ENCODE measurements at regions not wholly inside any gene's neighbourhood (a gene's known extent, or its start where the extent isn't known, plus 50 kb on each side); places are given as distances from the start of the nearest gene placed in this dataset.
"Not testable (repeated sequence)": the region's sequence is repeated elsewhere in the genome, so short reads cannot be mapped to it uniquely, and the experiment has no call there.

DNA sequence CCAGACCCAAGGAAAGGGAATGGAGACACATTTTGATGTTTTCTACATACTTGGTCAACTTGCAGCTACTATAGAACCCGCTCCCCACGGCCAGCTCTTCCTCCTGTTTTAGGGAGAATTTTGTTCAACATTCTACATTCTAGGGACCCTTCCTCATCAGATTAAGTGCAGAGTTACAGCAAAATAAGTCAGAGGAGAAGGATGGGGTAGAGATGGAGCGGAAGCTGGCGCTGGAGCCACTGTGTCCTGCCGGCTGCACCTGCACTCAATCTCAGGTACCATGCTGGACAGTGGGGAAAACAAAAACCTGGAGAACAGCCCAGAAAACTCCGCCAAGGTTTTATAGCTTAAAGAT lies 79.4 kb upstream of the EN2 start:
- Histone ChIP-seq H3K27me3 (ENCODE audit: control insufficient read depth, insufficient read depth, low read length, poor library complexity, severe bottlenecking) (peaks cover 100% of the 10 kb centered on the region), H3K4me3 (ENCODE audit: insufficient read depth, low read depth, low read length) (no peak overlapping the region), H3K36me3 (ENCODE audit: control insufficient read depth, insufficient read depth, low read length) (no peaks in the 10 kb centered on the region), H3K27ac (ENCODE audit: insufficient read depth, low read depth, low read length, poor library complexity, severe bottlenecking) (no peak overlapping the region), H3K9me3 (ENCODE audit: control insufficient read depth, low read length) (no peaks in the 10 kb centered on the region), H3K4me1 (ENCODE audit: control insufficient read depth, insufficient read depth, low read length) (peaks cover 23% of the 10 kb centered on the region)
- WGBS, 2 experiments, result 13 to 20% methylated on average over 6 of the region's 6 CpGs

DNA sequence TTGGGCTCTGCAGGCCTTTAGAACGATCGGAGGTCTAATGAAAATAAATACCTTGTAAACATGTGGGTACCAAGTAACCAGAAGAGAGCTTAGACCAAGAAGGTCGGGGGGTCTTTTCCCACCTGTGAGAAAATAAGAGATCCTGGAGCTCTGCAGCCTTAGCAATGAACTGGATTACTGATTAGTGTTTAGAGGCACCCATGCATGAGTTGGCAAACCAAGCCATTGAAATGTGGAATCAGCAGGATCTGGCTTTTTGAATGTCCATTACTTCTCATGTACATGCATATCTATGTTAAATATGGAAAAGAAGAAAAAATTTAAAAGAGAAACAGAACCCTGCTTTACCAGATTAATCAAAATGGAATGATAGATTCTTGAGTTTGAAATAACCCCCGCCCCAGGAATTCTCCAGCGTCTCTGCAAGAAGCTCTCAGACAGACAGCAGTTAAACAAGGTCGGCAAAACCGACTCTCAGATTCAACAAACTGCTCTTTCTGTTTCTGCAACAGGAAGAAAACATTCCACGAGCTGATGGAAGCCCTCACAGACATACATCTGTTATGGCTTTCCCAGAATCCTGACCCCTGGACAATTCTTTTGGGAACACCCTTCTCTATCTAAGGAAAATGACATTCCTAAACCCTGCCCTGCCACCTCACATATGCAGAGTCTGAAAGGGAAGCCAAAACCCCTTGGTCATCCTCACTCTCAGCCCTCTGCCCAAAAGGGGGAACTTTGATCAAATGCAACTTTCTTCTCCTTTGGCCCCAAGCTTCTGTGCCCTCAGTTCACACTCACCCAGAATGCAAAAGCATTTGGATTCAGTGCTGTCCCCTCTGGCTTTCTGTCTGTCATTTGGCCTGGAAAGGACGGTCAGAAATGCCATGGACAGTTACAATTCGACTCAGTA lies 78.7 kb upstream of the EN2 start:
- Histone ChIP-seq H3K27ac (ENCODE audit: insufficient read depth, low read depth, low read length, poor library complexity, severe bottlenecking) (no peak overlapping the region), H3K4me3 (ENCODE audit: insufficient read depth, low read depth, low read length) (no peak overlapping the region), H3K9me3 (ENCODE audit: control insufficient read depth, low read length) (no peaks in the 10 kb centered on the region), H3K4me1 (ENCODE audit: control insufficient read depth, insufficient read depth, low read length) (peaks cover 23% of the 10 kb centered on the region), H3K27me3 (ENCODE audit: control insufficient read depth, insufficient read depth, low read length, poor library complexity, severe bottlenecking) (peaks cover 100% of the 10 kb centered on the region), H3K36me3 (ENCODE audit: control insufficient read depth, insufficient read depth, low read length) (no peaks in the 10 kb centered on the region)
- 18% methylated on average over 10 of the region's 10 CpGs for WGBS, 2 experiments

DNA sequence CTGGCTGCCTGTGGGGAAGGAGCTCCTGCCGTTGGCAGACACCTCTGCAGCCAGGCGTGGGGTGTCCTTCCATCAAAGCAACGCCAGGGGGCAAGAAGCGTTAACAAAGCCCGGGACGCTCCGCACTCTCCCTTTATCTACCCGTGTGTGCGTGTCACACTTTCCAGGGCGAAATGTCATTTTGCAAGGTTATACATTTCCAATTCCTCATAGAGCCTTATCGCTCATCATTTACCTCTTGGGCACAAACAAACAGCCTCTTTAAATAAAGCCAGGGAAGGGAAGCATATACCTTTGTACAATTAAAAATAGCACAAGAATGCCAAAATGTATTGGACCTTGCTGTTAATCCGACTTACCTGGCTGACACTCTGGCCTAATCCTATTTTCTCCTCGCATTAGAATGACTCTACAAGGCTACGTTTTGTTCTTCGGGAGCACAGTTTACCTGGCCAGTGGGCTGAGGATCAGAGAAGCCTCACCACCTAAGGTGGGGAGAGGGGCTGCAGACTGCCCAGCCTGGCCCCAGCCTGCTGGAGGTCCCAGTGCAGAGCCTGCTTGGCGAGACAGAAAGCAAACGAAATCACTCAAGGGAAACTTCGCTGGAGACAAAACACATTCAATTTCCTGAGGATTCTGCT lies 77.6 kb upstream of the EN2 start:
- peaks cover 23% of the 10 kb centered on the region for H3K4me1 ChIP-seq (ENCODE audit: control insufficient read depth, insufficient read depth, low read length)
- WGBS, 2 experiments, result 5% methylated on average over 18 of the region's 18 CpGs
- H3K27me3 ChIP-seq (ENCODE audit: control insufficient read depth, insufficient read depth, low read length, poor library complexity, severe bottlenecking), result peaks cover 100% of the 10 kb centered on the region
- H3K9me3 ChIP-seq (ENCODE audit: control insufficient read depth, low read length), result no peaks in the 10 kb centered on the region
- no peak overlapping the region for H3K4me3 ChIP-seq (ENCODE audit: insufficient read depth, low read depth, low read length)
- H3K27ac ChIP-seq (ENCODE audit: insufficient read depth, low read depth, low read length, poor library complexity, severe bottlenecking), result no peak overlapping the region
- no peaks in the 10 kb centered on the region for H3K36me3 ChIP-seq (ENCODE audit: control insufficient read depth, insufficient read depth, low read length)

DNA sequence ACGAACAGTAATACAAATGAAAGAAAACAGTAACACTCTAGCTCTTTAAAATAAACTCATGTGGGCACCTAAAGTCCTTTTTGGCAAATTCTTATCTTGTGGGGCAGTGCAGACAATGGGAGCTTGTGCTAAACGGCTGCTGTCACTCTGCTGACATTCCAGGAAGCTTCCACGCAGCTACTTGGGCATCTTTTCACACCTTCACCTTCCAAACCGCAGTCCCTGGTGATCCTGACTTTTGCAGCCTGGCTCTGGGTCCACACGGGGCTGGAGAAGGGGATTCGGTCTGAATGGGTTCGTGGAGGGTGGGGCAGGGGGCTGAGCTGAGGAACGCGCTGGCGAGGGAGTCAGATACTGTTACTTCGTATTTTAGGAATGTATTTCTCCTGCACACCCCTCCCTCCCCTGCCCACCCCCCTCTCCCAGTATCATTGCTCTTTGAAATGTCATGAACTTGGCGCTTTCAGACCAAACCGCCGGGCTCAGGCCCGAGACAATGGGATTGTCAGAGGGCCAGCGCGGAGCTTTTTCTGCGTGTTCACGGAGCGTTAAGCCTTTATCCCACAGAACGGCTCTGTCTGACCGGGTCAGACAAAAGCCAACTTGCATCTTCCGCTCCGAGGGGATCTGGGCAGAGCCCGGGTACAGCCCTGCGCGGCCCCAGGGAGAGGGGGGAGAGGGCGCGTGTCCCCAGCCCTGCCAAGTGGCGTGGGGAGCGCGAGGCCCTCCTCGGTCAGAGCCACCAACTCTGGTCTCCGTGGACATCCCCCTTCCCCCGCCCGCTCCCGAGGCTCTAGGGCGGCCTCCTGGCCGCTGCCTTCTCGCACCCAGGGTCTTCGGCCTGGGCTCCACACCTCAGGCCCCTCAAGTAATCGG lies 76.7 kb upstream of the EN2 start:
- 4 to 6% methylated on average over 41 to 42 of the region's 42 CpGs for WGBS, 2 experiments
- H3K36me3 ChIP-seq (ENCODE audit: control insufficient read depth, insufficient read depth, low read length), result no peaks in the 10 kb centered on the region
- no peaks in the 10 kb centered on the region for H3K9me3 ChIP-seq (ENCODE audit: control insufficient read depth, low read length)
- H3K4me3 ChIP-seq (ENCODE audit: insufficient read depth, low read depth, low read length), result no peak overlapping the region
- H3K4me1 ChIP-seq (ENCODE audit: control insufficient read depth, insufficient read depth, low read length), result peaks cover 23% of the 10 kb centered on the region
- H3K27me3 ChIP-seq (ENCODE audit: control insufficient read depth, insufficient read depth, low read length, poor library complexity, severe bottlenecking), result peaks cover 100% of the 10 kb centered on the region
- H3K27ac ChIP-seq (ENCODE audit: insufficient read depth, low read depth, low read length, poor library complexity, severe bottlenecking), result no peak overlapping the region

DNA sequence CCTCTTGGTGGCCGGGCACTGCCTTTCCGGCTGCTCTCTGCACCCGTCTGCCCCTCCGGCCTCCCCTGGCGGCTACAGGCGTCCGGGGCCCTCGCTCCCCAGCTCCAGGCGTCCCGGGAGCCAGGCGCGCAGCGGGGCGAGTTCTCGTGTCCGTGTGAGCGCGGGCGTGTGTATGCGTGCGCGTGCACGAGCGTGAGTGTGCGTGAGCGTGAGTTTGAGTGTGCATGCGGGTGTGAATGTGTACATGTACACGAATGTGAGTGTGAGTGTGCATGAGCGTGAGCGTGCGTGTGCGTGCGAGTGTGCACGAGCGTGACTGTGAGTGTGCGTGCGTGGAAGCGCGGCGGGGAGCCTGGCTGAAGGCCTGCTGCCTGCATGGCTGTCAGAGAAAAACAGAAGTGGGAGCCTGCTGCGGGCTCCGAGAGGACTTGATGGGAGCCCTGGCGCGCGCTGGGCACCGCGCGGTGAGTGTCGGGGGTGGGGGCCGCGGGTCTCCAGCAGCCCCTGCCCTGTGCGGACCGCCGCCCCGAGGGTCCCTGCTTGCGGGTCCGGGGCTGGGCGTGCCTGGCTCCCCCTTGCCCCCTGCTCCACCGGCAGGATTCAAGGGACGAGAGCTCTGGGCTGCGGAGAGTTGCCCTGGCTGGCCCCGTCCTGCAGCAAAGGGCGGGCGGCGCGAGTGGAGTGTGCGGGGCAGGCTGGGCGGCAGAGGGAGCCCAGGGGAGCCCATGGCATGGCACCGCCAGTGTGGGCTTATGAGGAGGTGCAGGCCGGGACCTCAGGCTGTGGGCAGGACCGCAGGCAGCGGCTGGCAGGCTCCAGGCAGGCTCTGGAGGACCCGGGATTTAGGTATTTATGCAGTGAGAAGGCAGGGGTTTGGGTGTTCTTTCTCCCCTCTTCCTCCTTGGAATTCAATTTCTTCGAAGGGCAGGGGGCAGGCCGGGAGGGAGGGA lies 75.8 kb upstream of the EN2 start:
- no peak overlapping the region for H3K4me3 ChIP-seq (ENCODE audit: insufficient read depth, low read depth, low read length)
- H3K36me3 ChIP-seq (ENCODE audit: control insufficient read depth, insufficient read depth, low read length), result no peaks in the 10 kb centered on the region
- no peaks in the 10 kb centered on the region for H3K9me3 ChIP-seq (ENCODE audit: control insufficient read depth, low read length)
- no peak overlapping the region for H3K27ac ChIP-seq (ENCODE audit: insufficient read depth, low read depth, low read length, poor library complexity, severe bottlenecking)
- H3K27me3 ChIP-seq (ENCODE audit: control insufficient read depth, insufficient read depth, low read length, poor library complexity, severe bottlenecking), result peaks cover 100% of the 10 kb centered on the region
- WGBS, 2 experiments, result 5 to 7% methylated on average over 75 of the region's 75 CpGs
- H3K4me1 ChIP-seq (ENCODE audit: control insufficient read depth, insufficient read depth, low read length), result peaks cover 23% of the 10 kb centered on the region

DNA sequence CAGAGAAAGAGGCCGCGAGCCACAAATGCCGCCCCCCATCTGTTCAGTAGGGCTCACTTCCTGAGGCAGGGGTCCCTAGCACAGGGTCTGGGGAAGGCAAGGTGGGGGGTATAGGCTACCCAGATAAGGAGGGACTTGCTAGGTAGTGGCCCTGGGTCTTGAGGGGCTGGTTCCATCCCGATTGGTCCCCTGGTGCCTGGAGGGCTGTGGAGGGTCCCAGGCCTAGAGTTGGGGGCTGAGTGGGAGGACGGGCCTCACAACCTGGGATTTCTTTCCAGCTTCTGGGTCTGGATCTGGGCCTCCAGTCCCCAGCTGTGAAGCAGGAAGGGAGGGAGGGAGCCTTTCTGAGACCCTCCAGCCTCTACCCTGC lies 75.1 kb upstream of the EN2 start:
- no peaks in the 10 kb centered on the region for H3K9me3 ChIP-seq (ENCODE audit: control insufficient read depth, low read length)
- 35 to 39% methylated on average over 5 of the region's 5 CpGs for WGBS, 2 experiments
- H3K27me3 ChIP-seq (ENCODE audit: control insufficient read depth, insufficient read depth, low read length, poor library complexity, severe bottlenecking), result peaks cover 99% of the 10 kb centered on the region
- no peak overlapping the region for H3K27ac ChIP-seq (ENCODE audit: insufficient read depth, low read depth, low read length, poor library complexity, severe bottlenecking)
- no peaks in the 10 kb centered on the region for H3K36me3 ChIP-seq (ENCODE audit: control insufficient read depth, insufficient read depth, low read length)
- peaks cover 20% of the 10 kb centered on the region for H3K4me1 ChIP-seq (ENCODE audit: control insufficient read depth, insufficient read depth, low read length)
- no peak overlapping the region for H3K4me3 ChIP-seq (ENCODE audit: insufficient read depth, low read depth, low read length)

DNA sequence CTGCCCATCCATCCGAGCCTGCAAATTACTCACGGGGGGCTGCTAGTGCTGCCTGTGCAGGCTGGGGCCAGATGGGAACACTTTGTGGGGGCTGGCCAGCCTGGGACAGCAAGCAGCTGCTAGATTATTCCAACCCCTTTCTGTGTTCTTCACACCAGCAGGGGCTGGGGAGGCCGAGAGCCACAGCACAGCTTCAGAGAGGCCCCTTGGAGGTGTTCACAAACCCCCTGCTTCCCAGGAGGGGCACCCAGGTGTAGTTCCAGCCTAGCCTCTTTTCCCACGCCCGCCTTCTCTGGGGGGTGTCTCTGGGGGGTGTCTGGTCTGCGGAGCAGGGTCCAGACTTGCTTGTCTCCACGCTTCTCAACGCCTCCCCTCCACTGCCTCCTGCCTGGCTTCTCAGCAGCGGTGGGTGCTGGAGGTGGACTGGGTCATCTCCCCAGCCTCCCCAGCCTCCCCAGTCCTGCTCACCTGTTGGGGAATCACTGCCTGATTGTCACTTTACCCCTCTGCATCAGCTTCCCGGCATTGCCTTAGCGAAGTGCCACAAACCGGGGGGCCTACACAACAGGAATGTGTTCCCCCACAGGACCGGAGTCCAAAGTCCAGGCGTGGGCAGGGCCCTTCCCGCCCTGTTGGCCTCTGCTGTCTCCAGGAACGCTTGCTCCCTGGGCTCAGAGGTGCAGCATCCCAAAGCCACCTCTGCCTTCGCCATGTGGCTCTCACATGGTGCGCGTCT lies 74.0 kb upstream of the EN2 start:
- no peaks in the 10 kb centered on the region for H3K36me3 ChIP-seq (ENCODE audit: control insufficient read depth, insufficient read depth, low read length)
- peaks cover 19% of the 10 kb centered on the region for H3K4me1 ChIP-seq (ENCODE audit: control insufficient read depth, insufficient read depth, low read length)
- H3K9me3 ChIP-seq (ENCODE audit: control insufficient read depth, low read length), result no peaks in the 10 kb centered on the region
- 78 to 84% methylated on average over 19 of the region's 19 CpGs for WGBS, 2 experiments
- no peak overlapping the region for H3K27ac ChIP-seq (ENCODE audit: insufficient read depth, low read depth, low read length, poor library complexity, severe bottlenecking)
- H3K4me3 ChIP-seq (ENCODE audit: insufficient read depth, low read depth, low read length), result no peak overlapping the region
- H3K27me3 ChIP-seq (ENCODE audit: control insufficient read depth, insufficient read depth, low read length, poor library complexity, severe bottlenecking), result peaks cover 94% of the 10 kb centered on the region

DNA sequence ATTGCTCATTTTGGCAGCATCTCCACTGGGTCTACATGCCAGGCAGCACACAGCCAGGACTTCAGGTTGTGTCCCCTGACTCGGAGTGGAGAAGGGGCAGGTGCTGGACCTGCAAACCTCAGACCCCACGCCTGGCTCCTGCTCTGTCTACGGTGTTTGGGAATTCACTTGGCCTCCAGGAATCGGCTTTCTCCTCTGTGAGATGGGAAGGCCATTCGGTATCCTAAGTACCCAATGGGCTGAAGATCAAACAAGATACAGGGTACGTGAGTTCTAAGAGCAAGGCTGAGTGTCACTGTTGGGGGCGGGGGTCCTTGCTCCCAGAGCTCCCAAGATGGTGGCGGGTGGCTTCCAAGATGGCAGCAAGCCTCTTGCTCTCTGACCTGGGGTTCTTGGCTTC lies 73.2 kb upstream of the EN2 start:
- Histone ChIP-seq H3K36me3 (ENCODE audit: control insufficient read depth, insufficient read depth, low read length) (no peaks in the 10 kb centered on the region), H3K4me1 (ENCODE audit: control insufficient read depth, insufficient read depth, low read length) (peaks cover 19% of the 10 kb centered on the region), H3K9me3 (ENCODE audit: control insufficient read depth, low read length) (no peaks in the 10 kb centered on the region), H3K27ac (ENCODE audit: insufficient read depth, low read depth, low read length, poor library complexity, severe bottlenecking) (no peak overlapping the region), H3K27me3 (ENCODE audit: control insufficient read depth, insufficient read depth, low read length, poor library complexity, severe bottlenecking) (peaks cover 86% of the 10 kb centered on the region), H3K4me3 (ENCODE audit: insufficient read depth, low read depth, low read length) (no peak overlapping the region)
- 86 to 87% methylated on average over 8 of the region's 8 CpGs for WGBS, 2 experiments

DNA sequence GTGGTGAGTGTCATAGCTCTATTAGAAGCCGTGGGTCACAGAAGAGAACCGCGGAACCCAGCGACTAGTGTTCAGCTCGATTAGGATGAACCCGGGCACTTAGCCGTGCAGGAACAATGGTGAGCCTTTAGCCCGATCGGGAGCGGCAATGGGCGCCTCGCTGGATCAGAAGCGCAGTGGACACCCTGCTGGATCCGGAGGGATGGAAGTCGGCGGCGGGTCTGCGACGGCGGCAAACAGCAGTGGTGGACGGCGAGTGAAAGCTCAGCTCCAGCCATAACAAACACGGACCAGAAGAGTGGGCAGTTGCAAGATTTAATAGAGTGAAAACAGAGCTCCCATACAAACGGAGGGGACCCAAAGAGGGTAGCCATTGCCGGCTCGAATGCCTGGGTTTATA lies 72.7 kb upstream of the EN2 start:
- Histone ChIP-seq H3K27me3 (ENCODE audit: control insufficient read depth, insufficient read depth, low read length, poor library complexity, severe bottlenecking) (peaks cover 82% of the 10 kb centered on the region), H3K4me1 (ENCODE audit: control insufficient read depth, insufficient read depth, low read length) (peaks cover 19% of the 10 kb centered on the region)
- WGBS, 2 experiments, result 81 to 83% methylated on average over 26 of the region's 26 CpGs
- not testable (repeated sequence) for H3K4me3 ChIP-seq (ENCODE audit: insufficient read depth, low read depth, low read length); H3K27ac ChIP-seq (ENCODE audit: insufficient read depth, low read depth, low read length, poor library complexity, severe bottlenecking); H3K36me3 ChIP-seq (ENCODE audit: control insufficient read depth, insufficient read depth, low read length); H3K9me3 ChIP-seq (ENCODE audit: control insufficient read depth, low read length)
